GM18870 (cell line): ENCODE measurements at regions not wholly inside any gene's neighbourhood (a gene's known extent, or its start where the extent isn't known, plus 50 kb on each side); places are given as distances from the start of the nearest gene placed in this dataset.
A peak's percentile ranks its signal among the peaks of the same experiment; 100 is the strongest.

ENCODE experiments used
- ATAC-seq: cut with Tn5 transposase; IDR thresholded peaks from one replicate; pipeline ENCODE4 v1.9.1; 2021; ENCODE audit warnings: moderate library complexity; ENCODE audit not compliant: unreplicated experiment

DNA sequence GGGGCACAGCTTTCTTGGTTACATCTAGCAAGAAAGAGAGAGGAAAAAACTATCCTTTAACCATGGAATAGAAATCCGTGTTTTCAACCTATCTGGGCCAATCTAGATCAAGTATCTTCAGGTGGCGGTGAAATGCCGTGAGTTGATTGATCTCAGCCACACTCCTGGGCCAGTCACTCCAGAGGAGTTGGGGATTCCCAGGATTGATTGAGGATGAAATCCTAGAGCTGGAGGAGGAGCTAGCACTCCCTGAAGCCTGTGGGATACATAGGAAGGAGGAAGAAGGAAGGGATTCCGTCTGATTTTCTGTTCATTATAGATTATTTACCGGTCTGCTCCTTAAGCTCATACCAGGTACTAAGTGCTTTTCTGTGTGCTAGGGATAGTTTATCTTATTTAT is 106.3 kb upstream of the ARID2 start:
- ATAC-seq, result no peak

DNA sequence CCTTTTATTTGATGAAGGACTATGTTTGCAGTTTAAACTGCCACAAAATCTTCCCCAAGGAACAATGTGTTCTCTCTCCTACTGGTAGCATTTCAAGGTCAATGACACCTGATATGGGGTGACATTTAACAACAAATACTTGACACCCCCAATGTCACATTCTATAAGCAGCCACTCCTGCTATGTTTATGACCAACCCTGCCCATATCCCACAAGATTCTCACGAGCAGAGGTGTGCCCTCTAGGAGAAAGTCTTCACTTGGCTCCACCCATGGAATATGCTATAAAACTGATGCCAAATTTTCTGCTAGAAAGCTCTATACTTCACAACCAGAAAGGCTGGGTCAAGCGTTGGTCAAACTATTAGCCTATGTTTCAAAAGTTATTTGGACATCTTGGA is 105.6 kb upstream of the ARID2 start:
- ATAC-seq, result no peak

DNA sequence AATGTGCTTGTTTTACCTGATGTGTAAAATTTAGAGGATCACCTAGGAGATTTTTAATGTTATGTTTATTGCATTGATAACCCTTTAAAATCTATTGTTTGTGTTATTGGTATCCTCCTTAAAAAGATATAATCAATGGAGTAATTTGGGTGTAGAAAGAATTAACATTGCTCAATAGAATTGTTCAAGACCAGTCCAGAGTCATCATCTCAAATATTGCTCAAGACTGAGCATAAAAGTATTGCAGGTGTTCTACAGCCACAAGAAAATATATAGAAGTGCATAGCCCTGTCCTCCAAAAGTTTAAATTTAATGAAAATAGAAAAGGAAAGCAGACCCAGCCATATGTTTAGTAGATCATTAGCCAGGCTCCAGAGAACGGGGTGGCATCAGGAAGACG is 102.5 kb upstream of the ARID2 start:
- no peak for ATAC-seq

- ATAC-seq, result no peak
Observed at GRCh38 chr12:45627407-45628069, 102.0 kb upstream of the ARID2 start.

- no peak for ATAC-seq
Observed at GRCh38 chr12:45629292-45629691, 100.2 kb upstream of the ARID2 start.

DNA sequence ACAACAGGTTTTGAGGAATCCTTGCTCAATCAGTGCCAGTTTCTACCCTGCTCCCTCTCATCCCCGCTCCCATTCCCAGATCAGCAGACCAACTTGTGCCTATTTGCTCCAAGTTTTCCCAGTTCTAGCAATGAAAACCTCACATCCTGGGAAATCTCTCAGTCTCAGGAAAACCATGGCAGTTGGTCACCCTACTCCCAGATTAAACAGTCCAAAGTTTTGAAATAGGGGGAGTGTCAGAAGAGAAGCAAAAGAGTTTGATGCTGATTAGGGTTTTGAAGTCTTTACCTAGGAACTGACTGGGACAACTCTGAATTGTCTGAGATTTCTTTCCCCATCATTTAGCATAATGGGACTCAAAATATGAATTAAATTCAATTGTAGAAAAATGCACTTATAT is 95.8 kb upstream of the ARID2 start:
- ATAC-seq, result no peak

DNA sequence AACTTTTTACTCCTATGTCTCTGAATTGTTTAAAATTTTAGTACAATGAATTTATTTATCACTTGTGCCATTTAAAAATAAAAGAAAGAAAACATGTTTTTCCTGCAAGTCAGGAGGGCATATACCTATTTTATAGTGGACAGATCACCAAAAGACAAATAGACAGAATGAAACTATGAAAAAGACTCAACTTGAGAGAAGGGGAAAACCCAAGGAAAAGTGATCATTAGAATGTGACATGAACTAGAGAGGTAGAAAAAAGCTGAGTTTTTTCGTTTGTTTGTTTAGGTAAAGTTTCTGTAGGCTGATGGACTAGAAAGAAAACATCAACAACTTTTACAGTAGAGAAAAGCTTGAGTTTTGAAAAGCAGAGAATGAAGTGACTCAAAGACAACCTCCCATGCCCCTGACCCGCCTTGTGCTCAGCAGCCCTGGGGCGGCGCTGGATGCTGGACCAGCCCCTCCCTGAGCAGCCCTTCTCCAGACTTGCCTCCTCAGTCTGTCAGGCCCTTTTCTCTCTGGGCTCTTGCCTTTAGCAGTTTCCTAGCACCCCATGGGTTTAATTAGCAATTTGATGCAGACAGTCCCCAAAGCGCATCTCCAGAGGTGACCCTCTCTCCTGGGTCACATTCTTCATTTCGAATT is 95.1 kb upstream of the ARID2 start:
- peak; percentile 80 for ATAC-seq

DNA sequence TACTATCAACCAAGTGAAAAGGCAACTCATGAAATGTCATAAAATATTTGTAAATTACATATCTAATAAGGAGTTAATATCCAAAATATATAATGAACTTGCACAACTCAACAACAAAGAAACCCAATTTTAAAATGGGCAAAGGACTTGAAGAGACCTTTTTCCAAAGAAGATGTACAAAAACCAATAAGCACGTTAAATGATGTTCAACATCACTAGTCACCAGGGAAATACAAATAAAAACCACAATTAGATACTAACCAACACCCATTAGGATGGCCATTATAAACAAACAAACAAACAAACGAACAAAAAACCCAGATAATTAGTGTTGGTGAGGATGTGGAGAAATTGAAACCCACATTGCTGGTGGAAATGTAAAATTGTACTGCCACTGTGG is 92.3 kb upstream of the ARID2 start:
- no peak for ATAC-seq

- no peak for ATAC-seq
Observed at GRCh38 chr12:45637706-45638105, 91.8 kb upstream of the ARID2 start.

DNA sequence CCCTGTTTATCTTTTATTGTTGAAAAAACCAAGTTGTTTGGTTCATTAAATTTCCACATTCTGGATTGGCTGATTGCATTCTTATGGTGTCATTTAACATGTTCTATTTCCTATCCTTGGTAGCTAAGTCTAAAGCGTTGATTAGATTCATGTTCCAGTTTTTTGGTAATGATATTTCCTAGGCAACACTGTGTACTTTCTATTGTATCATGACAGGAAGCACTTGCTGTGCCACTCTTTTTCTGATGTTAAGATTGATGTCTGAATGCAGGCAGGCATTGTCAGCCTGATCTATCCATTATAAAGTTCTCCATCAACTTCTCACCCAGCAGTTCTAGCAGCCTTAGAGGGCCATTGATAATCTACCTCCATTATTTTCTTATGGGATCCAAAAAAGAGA is 91.1 kb upstream of the ARID2 start:
- ATAC-seq, result no peak

DNA sequence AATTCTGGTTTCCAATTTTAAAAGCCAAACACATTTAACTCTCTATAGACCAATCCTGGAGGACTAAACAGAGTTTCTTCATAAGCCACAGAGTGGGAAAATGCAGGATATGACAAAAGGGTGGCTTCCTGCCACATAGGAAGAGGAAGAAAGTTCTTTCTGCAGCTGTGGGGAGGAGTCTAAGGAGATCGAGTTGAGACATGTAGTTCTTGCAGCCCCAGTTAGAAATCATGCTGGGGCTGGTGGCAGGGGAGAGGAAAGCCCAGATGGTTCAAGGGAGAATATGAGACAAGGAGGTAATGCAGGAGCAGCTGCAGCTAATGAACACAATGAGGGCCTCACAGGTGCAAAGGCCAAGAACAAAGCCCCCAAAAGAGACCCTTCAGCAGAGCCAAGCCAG is 85.0 kb upstream of the ARID2 start:
- ATAC-seq, result no peak

GRCh38 chr12:45646851-45647581 is 82.5 kb upstream of the ARID2 start:
- ATAC-seq, result no peak

DNA sequence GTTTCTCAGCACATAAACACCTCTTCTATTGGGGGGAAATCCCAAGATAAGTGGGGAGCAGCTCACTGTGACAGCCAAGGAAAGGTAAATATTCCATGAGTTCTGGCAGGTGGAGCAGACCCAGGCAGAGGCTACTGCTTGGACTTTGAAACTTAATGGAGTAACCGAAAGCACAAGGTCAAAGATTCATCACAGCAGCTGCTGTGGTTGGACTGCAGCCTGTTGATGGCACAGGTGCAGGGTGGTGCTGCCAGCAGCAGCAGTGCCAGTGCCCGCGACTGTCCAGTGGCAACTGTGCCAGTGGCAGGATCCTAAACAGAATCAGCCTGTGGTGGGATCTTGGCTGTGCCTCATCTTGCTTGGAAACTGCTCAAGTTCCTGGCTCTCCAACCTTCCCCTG is 81.4 kb upstream of the ARID2 start:
- ATAC-seq, result no peak

DNA sequence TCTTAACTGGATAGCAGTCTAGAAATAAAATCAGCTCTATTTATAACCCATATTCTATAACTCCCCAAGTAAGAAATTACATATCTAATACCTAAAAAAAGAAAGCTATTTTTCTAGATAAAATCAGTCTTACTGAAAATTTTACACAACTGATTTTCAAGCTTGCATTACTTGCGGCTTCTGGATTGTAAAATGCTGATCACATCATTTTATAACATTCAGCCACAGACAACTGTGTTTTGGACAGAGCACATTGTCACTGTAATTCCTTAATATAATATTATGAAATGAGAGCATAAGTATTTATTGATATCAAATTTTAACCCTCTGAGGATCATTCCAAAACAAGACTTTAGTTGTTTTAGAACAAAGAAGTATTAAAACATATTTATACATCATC is 78.5 kb upstream of the ARID2 start:
- no peak for ATAC-seq

DNA sequence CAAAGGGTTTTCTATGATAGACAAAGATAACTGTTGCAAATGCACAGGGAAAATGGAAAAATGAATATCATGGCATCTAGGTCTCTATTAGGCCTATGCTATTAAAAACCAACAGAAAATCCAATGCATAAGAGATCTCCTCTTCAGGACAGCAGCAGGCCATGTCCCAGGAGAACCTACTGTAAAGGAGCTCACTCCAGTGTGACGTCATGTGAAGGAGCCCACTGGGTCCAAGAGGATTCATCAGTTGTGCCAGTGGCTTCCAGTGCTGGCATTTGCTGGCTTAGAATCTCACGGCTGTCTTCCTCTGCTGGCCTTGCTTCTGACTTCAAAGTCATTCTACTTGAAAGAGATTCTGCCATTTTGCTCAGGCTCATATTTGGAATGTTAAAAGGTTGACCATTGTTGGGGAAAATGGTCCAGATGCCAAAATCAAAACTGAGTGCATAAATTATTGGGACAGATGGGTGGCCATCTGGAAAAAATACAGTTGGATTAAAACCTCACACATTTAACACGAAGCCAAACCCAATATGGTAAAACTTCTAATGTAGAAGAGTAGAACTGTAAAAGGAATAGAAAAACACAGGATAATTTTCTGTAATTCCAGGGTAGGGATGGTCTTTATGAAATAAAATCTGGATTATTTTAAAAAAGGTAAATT is 75.4 kb upstream of the ARID2 start:
- no peak for ATAC-seq

DNA sequence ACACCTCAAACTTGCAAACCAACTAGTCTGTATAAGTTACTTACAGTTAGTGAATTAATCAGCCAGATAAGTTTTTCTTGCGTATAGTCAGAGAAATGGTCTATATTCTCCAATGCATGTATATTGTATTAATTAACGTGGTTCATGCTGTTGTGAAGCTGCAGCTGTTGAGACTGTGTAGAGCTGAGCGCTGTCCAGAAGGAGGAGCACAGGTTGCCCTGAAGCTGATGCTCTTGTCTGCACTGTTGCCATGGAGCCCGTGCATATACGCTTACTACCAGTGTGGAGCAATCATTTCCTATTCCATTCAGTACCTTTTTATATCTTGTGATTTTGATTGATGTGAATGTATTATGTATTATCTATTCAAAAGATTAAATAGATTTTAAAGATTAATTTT is 74.3 kb upstream of the ARID2 start:
- ATAC-seq, result no peak

DNA sequence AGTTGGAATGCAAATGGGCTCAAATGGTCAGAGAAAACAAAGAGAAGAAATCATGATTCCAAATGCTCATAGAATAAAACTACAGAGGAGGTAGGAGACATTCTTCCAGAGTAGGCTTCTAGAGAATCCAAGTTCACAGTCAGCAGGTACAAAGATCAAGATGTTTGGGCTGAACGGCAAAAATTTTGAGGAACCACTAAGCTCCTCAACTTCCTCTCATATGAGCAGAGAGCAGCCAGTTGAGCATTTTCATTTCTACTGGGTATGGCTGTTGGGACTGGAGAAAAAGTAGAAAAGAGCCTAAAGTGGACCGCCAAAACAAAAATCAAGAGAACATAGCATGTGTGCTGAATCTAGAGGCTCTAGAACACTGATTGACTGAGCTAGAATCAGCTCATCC is 73.8 kb upstream of the ARID2 start:
- no peak for ATAC-seq

DNA sequence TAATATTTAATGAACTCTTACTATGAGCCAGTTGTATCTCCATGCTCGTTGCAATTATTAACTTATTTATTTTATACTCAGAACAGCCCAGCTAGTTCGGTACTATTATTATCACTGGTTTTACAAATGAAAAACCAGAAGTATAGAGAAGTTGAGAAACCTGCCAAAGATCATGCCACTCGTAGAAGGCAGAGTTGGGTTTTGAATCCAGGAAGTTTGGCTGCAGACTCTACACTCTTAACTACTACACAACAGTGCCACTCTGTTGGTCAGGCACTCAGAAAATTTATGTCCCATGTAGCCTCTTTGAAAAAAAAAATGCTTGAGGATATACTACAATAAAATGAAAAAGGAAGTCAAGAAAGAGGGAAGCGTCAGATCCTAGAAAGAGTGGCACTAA is 71.5 kb upstream of the ARID2 start:
- no peak for ATAC-seq

DNA sequence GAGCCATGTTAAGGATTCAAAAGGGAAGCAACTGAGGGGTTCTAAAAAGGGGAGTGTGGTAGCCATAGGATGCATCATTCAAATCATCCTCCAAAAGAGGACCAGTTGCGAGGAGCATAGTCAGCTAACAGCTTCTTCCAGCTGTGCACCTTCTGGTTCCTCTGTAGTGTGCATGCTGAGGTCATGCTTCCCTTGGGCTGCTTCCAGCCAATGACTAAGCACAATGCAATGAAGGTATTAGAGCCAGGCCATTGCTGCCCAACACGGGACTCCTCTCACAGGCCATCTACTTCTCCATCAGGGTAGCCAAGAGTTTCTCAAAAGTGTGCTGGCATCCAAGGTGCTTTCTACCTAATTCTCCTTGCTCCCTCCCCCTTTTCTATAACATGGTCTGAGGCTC is 69.2 kb upstream of the ARID2 start:
- ATAC-seq, result no peak

- no peak for ATAC-seq
Observed at GRCh38 chr12:45663455-45663854, 66.1 kb upstream of the ARID2 start.

DNA sequence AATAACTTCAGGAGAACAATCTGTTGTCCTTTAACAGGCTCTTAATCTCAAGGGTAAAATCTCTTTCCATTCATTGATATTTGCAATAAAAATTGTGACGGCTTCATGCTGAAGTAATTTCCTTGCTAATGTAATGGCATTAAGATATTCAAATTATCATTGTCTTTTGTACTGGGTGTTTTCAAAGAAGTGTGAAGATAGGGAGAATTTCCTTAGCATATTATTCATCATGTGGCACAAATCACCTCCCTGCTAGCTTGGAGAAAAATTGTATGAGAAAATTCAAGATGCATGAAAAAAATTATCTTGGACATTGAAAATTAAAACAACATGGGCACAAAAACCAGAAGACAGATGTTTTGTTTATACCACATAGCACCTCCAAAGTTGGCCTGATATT is 63.6 kb upstream of the ARID2 start:
- no peak for ATAC-seq

DNA sequence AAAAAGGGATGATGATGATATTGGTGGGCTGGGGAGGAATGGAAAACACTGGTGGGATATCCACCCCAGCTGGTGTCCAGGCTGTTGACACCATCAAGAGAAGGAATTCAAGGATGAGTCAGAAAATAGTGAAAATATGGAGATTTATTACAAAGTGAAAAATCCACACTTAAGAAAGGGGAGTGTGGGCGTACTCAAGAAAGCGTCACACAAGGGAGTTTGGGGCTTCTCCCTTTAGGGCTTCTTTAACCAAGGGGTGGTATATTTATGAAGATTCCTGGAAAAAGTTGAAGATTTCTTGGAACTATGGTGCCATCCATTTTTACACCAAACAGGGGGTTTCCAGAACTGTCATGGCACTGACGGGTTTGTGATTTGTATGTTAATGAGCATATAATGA is 63.1 kb upstream of the ARID2 start:
- no peak for ATAC-seq
